Medulla oblongata (tissue), 1 donor: ENCODE measurements at regions not wholly inside any gene's neighbourhood (a gene's known extent, or its start where the extent isn't known, plus 50 kb on each side); places are given as distances from the start of the nearest gene placed in this dataset.

Experiments
- DNase-seq: peaks from one replicate; pipeline ENCODE4 v3.0.0-alpha.2; 2015; ENCODE audit errors: extremely low spot score

DNA sequence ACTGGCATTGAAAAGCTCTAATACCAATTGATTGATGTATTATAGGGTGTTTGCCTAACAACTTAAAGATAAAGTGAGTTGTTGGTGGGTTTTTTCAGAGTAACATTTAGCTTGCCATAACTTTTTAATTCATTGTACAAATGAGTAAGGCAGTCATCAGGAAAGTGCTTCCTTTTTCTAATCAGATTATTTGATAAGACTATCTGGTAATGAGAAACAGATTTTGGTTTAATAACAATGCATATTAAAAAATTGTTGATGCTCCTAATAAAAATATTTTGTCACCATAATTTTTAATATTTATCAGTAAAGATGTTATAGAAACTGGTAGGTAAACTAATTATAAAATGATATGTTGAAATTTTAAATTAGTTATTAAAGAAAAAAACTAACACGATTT, 51.3 kb downstream of the BLTP1 start:
- DNase-seq: no peak

DNA sequence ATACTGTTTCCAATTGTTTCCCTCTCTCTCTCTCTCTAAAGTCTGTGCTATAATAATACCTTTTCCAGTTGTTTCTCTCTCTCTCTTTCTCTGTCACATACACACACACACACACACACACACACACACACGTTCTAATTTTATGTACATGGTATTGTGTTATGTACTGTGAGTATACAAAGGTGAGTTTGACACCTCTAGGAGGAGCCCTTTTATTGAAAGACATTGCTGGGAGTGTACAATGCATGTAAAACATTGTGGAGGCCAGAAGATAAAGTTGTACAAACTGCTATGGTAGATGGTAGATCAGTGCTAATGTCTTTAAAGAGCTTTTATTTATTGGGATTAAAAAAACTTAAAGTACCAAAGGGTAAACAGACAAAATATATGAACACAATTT, 53.6 kb downstream of the BLTP1 start:
- DNase-seq: no peak

DNA sequence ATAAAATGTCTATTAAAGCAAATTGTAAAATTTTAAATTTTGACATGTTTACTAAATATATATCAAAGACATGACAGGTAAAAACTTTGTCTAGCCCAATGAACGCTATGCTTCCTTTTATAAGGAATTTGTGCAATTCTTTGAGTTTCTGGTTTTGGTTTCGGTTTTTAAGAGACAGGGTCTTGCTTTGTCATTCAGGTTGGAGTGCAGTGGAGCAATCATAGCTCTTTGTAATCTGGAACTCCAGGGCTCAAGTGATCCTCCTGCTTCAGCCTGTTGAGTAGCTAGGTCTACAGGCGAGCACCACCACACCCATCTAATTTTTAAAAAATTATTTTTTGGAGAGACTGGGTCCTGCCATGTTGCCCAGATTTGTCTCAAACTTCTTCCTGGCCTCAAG, 60.7 kb downstream of the BLTP1 start:
- peak; percentile 11 for DNase-seq

DNA sequence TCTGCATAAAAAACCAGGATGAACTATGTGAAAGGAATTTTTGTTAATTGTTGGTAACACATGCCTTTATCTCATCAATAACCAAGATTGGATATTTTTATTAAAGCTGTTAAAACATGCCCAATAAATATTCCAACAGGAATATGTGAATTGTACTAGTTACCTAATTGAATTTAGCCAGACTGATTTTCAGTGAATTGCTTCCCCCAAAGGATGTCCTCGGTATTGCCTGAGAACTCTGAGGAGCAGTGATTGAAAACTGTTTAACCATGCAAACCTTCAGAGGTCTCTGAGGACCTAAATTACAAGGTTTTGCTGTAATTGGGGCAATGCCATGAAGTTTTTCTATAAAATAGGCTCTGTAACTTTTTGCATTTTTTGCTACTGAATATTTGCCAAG, 66.6 kb downstream of the BLTP1 start:
- DNase-seq: peak; percentile 26

DNA sequence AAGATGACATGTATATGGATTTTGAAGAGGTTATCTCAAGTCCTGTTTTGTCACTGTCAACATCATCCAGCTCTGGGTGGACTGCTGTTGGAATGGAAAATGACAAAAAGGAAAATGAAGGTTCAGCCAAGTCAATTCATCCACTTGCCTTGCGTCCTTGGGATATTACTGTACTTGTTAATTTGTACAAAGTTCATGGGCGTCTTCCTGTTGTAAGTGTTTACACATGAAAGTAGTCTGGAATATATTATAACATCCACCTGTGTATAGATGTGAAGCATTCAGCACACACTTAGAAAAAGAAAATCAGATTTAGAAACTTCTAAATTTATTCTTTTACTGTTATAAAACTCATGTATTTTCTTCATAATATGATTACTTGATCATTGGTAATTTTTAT, 67.2 kb downstream of the BLTP1 start:
- no peak for DNase-seq

DNA sequence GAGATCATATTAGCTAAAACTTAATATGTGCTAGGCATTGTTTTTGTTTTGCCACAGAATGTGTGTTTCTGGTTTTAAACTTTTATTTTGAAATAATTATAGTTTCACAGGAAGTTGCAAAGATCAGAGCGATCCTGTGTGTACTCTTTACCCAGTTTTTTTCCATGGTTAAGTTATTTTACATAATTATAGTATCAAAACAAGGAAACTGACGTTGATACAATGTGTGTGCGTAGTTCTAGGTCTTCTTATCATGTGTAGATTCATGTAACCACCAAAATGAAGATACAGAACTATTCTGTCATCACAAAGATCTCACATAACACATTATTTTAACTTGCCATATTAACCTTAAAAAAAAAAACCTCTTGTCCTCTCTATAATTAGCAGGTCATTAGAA, 69.2 kb downstream of the BLTP1 start:
- no peak for DNase-seq

DNA sequence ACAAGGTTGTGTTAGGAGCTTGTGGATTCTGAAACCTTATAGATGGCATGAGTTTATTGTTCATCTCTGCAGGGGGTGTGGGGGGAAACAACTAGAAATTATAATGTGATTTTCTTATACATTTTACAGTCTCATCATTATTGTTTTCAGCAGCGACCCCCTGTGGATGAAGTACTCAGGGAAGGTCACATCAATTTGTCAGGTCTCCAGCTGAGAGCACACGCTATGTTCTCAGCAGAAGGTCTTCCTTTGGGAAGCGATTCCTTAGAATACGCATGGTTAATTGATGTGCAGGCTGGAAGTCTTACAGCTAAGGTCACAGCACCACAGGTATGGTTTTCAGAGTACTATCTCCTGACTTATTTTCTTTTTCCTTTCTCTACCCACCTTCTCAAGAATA, 72.2 kb downstream of the BLTP1 start:
- DNase-seq: peak; percentile 21

DNA sequence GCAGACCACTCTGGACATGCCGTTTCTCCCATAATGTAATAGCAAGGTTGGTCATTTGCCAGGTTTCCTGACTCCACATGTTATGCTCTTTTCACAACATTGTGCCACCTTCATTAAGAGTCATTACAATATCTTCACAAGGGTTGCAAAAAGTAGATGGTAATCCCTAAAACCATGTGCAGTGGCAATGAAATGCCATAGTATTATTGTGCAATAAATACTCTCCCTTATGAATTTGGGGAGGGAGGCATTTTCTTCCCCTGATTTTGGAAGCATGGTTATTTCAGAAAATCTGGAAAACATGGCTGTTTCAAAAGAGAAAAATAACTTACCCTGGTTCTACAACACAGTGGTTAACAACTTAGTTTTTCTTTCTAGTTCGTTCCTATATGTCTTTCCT, 75.1 kb downstream of the BLTP1 start:
- DNase-seq: no peak

DNA sequence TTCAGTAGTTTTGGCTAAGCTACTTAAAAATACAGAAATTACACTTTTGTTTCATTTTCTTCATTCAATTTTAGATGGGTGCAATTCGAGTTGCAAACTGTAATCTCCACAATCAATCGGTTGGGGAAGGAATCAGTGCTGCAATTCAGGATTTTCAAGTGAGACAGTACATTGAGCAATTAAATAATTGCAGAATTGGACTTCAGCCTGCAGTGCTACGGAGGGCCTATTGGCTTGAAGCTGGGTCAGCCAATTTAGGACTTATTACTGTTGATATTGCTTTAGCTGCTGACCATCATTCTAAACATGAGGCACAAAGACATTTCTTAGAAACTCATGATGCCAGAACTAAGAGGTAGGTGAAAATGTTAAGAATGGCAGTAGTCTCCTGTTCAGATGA, 77.7 kb downstream of the BLTP1 start:
- DNase-seq: no peak

DNA sequence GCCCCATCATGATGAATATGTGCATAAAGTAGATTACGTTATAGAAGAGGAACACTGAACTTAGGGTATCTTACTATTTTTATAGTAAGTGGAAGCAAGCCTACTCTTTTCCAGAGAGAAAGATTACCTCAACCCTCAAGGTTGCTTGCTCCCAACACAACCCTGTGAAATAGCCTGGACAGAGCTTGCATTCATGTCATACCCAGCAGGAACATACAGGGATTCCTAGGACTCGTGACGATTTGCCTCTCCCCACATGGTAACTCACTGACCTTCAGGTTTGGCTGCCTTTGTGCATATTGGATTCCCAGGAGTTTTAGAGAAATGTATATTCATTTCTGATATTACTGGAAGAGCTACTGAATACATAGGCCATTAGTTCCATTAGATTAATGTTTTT, 80.5 kb downstream of the BLTP1 start:
- DNase-seq: no peak

DNA sequence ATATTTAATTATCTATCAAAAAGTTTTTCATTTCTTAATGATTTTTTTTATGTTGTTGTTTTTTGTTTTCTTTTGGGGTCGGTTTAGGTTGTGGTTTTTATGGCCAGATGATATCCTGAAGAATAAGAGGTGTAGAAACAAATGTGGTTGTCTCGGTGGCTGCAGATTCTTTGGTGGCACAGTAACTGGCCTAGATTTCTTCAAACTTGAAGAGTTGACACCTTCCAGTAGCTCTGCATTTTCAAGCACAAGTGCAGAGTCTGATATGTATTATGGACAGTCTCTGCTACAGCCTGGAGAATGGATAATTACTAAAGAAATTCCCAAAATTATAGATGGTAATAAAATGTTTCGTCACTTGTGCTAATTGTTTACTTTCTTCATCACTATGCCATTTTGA, 82.6 kb downstream of the BLTP1 start:
- no peak for DNase-seq

DNA sequence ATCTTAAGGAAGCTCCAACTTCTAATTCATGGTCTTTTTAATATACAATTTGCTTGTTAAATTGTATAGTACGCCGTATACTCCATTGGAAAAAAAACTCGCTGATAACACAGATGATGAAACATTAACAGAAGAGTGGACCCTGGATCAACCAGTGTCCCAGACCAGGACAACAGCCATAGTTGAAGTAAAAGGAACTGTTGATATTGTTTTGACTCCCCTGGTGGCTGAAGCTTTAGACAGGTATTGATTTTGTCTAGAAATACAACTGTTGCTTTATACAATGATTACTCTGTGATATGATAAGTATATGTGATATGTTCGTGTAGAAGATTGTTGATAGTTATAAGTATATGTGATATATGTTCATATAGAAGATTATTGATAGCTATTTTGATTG, 91.7 kb downstream of the BLTP1 start:
- no peak for DNase-seq

DNA sequence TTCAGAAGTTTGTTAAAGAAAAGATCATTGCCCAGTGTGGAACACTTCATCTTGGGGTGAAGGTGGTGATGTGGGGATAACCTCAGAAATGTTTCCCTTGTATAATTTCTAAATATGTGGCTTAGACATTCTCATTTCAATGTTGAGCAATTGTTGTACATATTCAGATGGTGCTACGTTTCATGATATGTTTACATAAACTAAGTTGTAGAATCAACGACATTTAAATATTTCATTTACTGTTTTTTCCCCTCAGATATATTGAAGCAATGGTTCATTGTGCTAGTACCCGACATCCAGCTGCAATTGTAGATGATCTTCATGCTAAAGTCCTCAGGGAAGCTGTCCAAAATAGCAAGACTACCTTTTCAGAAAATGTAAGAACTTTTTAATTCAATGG, 92.6 kb downstream of the BLTP1 start:
- DNase-seq: no peak

DNA sequence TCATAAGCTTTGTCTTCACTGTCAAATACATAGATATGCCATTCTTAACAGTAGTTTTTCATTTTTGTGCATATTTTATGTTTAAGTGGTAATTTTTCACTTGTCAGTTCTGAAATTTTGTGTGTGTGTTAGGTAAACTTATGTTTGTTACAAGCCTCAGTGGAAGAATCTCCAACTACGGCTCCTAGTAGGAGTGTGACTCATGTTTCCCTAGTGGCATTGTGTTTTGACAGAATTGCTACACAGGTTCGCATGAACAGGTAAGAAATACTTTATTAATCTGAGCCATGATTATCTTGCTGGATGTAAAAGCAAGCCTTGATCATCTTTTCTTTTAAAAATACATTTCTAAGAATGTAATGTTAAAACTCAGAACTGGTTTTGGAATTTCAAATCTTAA, 94.4 kb downstream of the BLTP1 start:
- DNase-seq: no peak

DNA sequence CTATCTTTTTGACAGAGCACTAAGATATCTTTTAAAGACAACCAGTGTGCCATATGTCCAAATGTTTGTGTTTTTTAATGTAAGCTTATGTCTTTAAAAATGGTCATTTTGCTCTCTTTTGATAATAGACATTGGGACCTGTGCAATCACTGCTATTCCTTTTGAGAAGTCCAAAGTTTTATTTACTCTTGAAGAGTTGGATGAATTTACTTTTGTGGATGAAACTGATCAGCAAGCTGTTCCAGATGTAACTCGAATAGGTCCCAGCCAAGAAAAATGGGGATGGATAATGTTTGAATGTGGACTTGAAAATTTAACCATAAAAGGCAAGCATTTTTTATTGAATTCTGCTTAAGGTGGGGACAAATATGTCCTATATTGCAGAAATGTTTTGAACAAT, 97.2 kb downstream of the BLTP1 start:
- no peak for DNase-seq

DNA sequence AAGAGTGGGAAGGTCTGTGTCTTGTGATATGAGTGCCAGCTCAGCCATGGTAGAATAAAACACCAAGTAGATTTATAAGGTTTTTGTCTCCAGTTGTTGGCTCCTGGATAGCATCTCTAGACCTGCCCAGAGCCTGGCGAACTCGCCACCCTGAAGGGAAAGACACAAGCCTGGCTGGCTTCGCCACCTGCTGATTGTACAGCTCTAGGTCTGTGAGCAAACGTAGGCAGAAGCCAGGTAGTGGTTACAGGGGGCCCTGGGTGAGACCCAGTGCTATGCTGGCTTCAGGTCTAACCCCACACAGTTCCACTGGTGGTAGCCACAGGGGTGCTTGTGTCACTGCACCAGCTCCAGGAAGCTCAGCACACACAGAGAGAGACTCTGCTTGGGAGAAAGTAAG, 100.5 kb downstream of the BLTP1 start:
- no peak for DNase-seq

DNA sequence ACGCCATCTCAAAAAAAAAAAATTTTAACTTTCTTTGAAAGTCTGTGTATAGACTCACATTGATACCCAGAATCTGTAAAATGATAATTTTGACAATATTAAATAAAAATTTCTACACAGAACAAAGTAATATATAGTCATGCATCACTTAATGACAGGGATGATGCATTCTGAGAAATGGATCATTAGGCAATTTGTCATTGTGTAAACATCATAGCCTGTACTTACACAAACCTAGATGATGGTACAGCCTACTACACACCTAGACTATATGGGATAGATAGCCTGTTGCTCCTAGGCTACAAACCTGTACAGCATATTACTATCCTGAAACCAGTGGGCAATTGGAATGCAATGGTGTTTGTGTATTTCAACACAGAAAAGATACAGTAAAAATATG, 107.7 kb downstream of the BLTP1 start:
- DNase-seq: no peak

DNA sequence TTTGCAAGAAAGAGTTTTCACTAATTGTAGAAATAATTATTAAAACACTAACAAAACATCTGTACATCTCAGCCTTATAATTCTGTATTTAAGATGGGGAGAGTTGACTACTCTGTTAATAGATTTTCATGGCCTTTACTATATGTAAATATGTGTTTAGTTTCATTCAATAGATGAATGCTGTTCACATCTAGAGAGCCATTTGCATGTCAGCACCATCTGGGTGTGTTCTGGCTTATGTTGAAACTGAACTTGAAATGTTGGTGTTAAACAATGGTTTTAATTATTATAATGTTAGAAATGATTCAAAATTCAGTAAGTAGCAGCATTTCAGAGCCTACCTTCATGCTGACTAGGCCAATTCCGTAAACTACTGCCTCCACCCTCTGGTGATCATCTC, 102.5 kb upstream of the ADAD1 start:
- DNase-seq: no peak

DNA sequence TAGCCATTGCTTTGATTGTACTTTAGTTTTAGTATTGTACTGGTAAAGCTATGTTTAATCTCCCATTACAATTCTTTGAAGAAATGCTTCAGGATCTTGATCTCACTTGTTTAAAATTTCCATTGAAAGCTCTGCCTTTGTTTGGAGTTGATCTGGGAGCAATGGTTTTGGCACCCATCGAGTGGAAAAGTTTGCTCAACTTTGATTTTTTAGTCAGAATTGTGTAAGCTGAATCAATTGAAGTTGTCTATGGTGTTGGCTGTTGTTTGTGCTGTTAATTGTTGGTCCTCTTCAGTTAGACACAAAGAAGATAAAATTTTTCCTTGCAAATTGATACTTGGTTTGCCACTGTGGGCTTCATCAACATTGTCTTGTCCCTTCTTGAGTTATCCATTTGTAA, 99.8 kb upstream of the ADAD1 start:
- no peak for DNase-seq

DNA sequence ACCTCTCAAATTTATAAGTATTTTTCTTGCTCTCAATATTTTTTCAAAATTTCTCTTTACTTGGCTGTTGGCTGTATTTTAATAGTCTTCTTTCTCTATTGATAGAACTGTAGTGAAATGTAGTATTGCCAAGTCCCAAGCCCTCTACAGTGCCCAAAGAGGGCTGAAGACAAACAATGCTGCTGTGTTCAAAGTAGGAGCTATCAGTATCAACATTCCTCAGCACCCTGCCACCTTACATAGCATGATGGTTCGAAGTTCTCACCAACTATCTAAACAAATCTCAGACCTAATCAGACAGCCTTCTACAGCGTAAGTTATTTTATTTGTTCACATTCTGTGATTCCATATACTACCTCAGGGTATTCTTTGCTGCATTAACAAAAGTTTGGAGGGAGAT, 99.1 kb upstream of the ADAD1 start:
- DNase-seq: no peak

DNA sequence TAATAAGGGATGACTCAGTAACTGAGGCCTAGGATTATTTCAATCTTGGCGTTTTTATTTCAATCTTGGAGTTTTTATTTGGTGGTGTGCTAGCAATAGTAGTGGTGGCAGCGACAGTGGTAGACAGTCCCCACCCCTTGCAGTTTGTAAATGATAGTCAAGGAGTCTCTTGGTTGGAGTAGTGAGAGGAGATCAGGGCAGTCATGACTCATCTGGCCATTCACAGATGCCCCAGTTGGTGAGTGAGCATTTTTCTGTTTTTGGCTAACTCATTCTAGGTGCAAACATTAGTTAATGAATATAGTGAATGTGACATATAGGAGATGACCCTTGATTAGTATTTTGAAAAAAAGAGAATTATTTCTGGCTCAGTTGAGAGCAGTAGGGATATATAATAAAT, 93.5 kb upstream of the ADAD1 start:
- DNase-seq: no peak

DNA sequence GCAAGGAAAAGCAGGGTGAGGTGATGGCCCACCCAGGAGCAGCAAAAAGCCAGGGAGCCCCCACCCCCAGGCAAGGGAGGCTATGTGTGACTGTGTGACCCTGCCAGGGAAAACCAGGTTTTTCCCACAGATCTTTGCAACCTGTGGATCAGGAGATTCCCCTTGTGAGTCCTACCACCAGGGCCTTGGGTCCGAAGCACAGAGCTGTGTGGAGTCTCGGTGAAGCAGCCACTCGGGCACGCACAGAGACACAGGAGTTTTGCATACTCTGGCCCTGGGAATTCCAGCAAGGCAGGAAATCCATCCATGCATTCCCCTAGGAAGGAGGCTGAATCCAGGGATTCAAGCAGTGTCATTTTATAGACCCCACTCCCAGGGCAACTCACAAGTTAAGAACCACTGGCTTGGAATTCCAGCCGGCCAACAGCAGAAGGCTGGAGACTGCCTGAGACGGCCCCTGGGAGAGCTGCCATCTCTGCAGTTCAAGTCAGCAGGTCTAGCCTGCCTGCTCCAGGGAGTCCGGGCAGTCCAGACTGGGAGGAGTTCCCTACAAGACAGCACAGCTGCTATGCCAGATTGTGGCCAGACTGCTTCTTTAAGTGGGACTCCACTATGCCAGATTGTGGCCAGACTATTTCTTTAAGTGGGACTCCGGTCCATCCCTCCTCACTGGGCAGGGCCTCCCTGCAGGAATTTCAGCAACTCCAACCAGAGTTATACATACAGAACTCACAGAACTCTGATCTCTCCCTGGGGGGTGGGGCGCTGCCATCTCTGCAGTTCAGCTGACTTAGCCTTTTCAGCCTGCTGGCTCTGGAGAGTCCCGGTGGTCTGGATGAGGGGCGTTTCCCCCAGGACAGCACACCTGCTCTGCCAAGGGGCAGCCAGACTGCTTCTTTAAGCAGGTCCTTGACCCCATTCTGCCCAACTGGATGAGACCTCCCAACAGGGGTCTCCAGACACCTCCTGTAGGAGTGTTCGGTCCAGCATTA, 85.1 kb upstream of the ADAD1 start:
- DNase-seq: peak; percentile 49

DNA sequence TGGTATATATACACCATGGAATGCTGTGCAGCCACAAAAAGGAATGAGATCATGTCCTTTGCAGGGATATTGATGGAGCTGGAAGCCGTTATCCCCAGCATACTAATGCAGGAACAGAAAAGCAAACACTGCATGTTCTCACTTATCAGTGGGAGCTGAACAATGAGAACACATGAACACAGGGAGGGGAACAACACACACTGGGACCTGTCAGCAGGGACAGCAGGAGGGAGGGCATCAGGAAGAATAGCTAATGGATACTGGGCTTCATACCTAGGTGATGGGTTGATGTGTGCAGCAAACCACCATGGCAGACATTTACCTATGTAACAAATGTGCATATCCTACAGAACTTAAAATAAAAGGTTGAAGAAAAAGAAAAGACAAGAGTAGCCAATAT, 81.1 kb upstream of the ADAD1 start:
- no peak for DNase-seq

DNA sequence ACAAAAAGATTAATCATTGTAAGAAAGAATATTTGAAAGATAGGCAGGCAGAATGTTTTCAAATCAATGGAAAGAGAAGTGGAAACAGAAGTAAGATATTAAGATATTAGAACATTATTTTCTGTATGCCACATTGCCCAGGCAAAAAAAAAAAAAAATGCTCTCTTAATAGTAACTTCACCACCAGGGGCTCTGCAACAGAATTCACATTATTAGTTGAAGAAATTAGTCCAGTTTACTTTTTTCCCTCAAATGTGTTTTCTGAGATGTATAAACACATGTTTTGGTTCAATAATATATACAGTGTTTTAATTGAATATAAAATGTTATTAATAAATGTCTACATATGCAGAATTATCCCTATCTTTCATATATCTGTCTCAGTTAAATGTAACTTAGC, 78.0 kb upstream of the ADAD1 start:
- no peak for DNase-seq
